HG03575 (cell line): ENCODE measurements at regions not wholly inside any gene's neighbourhood (a gene's known extent, or its start where the extent isn't known, plus 50 kb on each side); places are given as distances from the start of the nearest gene placed in this dataset.
"Not testable (repeated sequence)": the region's sequence is repeated elsewhere in the genome, so short reads cannot be mapped to it uniquely, and the experiment has no call there.

Experiments used
- ATAC-seq: cut with Tn5 transposase; IDR thresholded peaks from one replicate; pipeline ENCODE4 v1.9.1; 2021; ENCODE audit not compliant: unreplicated experiment, insufficient number of reproducible peaks, low FRiP score; ENCODE audit errors: extremely low read depth

DNA sequence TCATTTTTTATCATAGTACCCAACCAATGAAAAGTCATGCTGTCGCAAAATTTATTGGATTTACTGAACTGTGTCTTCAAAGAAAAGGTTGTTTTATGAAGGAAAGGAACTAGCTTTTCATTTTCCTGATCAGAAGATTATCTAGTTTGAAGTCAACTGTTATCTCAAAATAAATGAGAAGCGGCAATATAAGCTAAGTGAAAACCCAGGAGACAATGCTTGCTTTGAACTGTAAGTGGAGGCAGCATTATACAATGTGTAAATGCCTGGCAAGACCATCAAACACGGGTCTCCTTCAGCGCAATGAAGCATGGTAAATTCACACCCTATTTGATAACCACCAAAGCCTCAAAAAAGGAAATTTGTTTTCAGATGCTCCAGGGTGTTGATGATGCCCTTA is 134.4 kb upstream of the PTBP2 start:
- ATAC-seq = no peak

DNA sequence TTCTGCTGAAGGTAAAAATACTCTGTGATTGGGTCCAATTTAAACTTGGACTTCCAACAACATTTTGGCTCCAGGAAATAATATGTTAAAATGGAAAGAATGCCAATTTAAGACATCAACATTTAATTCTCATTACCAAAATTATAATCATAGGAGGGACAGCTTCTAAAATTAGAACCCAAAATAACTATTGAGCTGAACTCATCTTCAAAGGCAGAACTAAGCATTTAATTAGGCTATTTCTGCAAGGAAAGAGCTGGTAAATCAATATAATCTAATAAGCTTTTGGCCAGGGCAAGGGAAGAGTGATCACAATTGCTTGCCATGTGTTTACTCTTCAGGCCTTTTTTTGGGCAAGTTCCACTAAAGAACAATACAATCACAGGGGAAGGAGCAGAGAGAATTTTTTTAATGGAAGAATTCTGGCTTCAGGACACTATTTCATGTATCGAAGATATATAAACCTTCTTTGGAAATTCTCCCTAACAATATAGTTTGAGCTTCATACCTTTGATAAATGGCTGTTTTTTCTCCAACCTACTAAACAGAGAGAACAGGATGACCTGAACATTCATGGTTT is 133.1 kb upstream of the PTBP2 start:
- ATAC-seq = no peak

DNA sequence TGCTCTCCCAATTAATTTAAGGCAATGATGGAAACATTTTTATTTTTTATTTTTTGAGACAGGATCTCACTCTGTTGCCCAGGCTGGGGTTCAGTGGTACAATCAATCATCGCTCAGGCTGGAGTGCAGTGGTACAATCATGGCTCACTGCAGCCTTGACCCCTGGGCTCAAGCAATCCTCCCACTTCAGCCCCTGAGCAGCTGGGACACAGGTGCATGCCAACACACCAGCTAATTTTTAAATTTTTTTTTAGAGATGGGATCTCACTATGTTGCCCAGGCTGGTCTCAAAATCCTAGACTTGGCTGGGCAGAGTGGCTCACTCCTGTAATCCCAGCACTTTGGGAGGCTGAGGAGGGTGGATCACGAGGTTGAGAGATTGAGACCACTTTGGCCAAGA is 126.1 kb upstream of the PTBP2 start:
- not testable (repeated sequence) for ATAC-seq

GRCh38 chr1:96596226-96596922 is 125.2 kb upstream of the PTBP2 start:
- ATAC-seq = no peak

DNA sequence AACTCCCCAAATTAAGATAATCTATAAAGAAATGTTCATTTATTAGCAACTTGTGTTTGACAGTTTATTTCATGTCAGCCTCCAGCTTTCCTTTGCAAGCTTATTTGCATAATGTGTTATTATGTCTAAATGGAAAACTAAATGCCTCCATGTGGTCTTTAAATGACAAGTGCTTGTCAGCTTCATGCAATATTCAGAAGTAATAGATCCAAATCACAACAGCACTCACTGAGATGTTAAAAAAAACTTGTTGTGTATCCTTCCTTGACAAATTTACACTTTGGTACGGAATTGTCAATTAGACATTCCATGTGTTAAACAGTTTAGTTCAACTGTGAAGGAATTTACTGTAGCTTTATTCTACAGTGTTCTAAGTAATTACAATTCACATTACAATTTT is 124.4 kb upstream of the PTBP2 start:
- ATAC-seq = no peak

DNA sequence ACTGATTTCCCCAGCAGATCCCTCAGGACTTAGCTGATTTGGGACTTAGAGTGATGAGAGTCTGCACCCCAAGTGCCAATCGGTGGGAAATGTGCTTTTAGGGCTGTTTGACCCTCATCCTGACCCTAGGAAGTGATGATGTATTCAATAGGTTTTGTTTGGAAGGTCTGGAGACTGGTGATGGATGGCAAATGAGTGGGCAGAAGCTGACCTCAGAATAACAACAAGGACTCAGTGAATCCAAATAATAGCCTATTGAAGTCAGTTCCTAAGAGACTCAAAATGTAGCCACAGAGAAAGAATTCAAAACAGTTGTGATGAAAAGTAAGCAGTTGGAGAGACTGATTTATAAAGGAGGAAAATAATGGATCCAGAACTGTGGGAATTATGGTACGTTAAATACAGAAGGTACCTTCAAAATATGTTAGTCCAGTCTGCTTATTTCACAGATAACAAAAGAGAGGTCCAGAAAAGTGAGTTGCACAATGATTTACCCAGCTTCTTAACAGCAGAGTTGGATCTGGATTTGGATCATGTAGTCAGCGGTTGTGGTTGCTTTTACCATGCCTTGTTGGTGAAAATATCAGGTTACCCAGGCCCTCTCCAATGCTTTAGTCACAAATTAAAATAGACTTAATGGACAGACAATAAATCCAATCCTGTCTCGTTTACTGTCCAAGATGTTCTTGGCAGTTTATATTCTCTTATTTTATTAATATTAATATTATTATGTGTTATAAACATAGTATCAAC is 123.0 kb upstream of the PTBP2 start:
- no peak for ATAC-seq

GRCh38 chr1:96604620-96605019 is 117.0 kb upstream of the PTBP2 start:
- not testable (repeated sequence) for ATAC-seq

DNA sequence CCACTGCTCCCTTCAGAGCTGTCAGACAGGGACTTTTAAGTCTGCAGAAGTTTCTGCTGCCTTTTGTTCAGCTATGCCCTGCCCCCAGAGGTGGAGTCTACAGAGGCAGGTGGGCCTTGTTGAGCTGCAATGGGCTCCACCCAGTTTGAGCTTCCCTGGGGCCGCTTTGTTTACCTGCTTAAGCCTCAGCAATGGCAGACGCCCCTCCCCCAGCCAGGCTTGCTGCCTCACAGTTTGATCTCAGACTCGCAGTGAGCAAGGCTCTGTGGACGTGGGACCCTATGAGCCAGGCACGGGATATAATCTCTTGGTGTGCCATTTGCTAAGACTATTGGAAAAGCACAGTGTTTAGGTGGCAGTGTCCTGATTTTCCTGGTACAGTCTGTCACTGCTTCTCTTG is 104.2 kb upstream of the PTBP2 start:
- not testable (repeated sequence) for ATAC-seq

DNA sequence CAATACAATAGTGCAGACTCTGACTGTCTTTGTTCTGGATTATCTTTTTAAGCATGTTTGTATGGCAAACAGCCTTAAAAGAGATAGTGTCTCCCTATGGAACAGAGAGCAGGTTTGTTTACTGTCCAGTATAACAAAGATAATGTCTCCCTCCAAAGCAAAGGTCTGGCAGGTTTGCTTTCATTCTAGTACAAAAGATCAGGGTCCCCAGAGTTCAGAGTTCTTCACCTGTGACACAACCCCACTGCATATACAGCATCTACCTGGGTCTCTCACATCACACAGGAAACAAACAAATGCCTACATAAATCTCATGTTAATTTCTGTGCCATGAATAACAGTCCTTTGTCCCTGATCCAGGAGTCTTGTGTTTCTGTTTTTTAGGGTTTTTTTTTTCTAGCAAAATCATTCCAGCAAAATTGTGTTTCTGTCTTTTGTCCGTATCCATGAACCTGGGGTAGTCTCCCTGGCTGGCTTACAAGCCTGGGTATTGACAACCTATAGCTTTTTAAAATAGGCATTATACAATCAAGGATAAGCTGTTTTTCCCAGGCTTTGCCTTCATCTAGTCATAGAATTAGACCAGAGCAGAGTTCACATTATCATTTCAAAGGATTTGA is 89.4 kb upstream of the PTBP2 start:
- ATAC-seq = no peak

GRCh38 chr1:96633695-96634094 is 87.9 kb upstream of the PTBP2 start:
- ATAC-seq = no peak

DNA sequence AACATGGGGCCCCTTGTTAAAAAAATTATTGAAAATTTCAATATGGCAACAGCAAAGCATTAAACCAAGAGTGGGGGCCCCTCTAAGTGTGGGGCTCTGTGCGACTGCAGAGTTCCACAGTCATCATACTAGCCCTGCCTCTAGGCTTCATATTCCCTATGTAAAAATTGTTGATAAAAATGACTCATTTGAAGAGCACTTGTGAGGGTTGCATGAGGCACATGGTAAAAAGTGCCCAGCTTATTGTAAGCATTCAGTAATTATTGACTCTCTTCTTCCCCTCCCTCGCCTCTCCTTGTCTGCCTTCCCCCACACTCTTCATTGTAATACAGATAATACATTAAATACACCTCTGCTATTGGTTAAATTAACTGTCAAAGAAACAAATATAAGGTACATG is 86.7 kb upstream of the PTBP2 start:
- no peak for ATAC-seq

- ATAC-seq = no peak
These were observed 80.3 kb upstream of the PTBP2 start for GRCh38 chr1:96641282-96641681.

DNA sequence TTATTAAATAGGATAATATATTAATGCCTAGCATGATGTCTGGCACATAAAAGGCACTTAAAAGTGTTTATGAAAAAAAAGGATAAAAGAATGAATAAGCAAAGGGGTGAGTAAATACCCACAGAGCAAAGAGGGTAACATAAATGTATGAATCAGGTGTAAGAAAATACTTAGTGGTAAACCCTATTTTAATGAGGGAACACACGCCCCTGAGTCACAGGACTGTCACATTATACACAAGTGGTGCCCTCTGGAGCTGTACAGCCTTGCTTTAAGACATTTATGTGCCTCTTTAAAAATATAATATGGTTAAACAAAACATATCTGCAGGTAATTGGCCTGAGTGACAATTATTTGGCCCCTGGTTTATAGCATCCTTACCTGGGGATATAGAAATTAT is 78.1 kb upstream of the PTBP2 start:
- ATAC-seq = no peak

- no peak for ATAC-seq
These were observed 72.3 kb upstream of the PTBP2 start for GRCh38 chr1:96649301-96649700.

DNA sequence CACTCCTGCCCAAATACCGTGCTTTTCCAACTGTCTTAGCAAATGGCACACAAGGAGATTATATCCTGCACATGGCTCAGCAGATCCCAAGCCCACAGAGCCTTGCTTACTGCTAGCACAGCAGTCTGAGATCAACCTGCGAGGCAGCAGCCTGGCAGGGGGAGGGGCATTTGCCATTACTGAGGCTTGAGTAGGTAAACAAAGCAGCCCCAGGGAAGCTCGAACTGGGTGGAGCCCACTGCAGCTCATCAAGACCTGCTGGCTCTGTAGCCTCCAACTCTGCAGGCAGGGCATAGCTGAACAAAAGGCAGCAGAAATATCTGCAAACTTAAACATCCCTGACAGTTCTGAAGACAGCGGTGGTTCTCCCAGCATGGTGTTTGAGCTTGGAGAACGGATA is 70.1 kb upstream of the PTBP2 start:
- no peak for ATAC-seq

DNA sequence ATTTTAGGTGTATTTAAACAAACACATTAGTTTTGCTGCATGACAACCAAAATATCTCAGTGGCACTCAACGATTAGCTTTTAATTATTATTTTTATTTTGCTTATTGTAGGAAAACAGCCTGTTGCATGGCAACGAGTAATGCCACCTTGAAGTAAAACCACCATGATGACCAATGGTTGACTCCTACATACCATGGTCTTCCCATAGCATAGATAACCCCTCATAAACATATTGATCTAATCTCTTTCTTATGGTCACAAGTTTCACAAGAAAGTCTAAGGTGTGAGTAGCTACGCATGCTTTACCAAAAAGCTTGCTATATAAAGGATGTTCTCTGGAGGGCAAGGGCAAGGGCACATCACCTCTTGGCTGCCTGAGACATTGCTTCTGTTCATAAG is 61.5 kb upstream of the PTBP2 start:
- ATAC-seq = no peak

- no peak for ATAC-seq
These were observed 61.1 kb upstream of the PTBP2 start for GRCh38 chr1:96660503-96660902.
